ENCODE measurements at regions not wholly inside any gene's neighbourhood (a gene's known extent, or its start where the extent isn't known, plus 50 kb on each side); places are given as distances from the start of the nearest gene placed in this dataset.

DNA sequence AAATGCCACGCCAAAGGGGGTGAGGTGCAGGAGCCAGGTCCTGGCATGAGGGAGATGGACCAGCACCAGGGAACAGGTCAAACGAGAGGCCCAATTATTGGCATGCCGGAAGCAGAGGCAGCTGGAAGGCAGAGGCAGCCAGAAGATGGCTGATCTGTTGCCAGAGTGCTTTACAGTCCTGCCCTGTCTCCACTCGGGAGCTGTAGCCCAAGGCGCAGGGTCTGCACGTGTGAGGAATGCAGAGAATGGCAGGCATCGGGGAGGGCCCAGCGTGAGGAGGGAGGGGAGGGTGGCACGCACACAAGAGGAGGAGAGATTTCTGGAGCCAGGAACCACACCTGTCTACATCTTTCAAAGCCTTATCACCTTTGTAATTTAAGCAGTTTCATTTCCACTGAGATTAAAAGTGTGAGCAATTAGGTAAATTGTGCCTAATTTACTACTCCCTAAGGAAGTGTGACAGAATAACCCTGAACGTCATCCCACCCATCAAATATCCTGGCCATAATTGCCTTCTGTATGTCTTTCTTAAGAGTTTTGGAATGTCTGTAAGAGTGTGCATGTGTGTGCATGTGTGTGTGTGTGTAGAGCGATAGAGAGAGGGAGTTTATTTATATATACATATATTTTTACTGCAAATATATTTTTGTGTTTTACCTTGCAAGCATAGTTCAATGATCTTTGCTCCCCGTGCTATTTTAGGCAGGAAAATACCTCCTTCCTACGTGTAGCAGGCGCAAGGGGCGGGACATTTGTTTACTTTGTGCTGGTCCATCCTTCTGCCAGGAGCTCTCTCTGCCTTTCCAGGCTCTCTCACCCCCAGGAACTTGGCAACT is 125.5 kb upstream of the SERBP1 start:
- TF ChIP-seq TAF1 (IDR thresholded peaks at IDR 0.05; ENCODE audit: low read depth, low read length) (no peak), POLR2A (IDR thresholded peaks at IDR 0.05; ENCODE audit: low read depth, low read length) (no peak), POLR2AphosphoS5 (IDR thresholded peaks at IDR 0.05; ENCODE audit: low read depth, low read length) (no peak), PAX5 (IDR thresholded peaks at IDR 0.05; ENCODE audit: insufficient read depth, low read length, severe bottlenecking) (no peak), SPI1 (IDR thresholded peaks at IDR 0.05; ENCODE audit: low read depth, low read length) (no peak), POU2F2 (IDR thresholded peaks at IDR 0.05; ENCODE audit: low read depth, low read length) (no peak)

Measured in GM12891 (cell line).